ENCODE measurements at regions not wholly inside any gene's neighbourhood (a gene's known extent, or its start where the extent isn't known, plus 50 kb on each side); places are given as distances from the start of the nearest gene placed in this dataset.

DNA sequence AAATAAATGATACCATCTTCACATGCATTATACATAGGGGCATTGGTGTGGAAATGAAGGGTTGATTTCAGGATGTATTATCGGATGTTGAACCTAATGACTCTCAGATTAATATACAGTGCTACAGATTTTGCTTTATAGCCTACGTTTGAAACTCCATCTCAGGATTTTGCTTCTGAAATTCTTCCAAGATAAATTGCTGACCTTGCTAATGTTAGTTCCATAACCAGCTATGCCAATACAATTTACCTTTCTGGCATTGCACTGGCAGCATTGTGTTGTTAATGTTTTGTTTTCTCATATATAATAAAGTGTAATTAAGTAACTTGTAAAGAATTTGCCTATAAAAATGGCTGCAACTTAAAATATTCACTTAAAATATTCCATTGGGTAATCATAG is 350.1 kb downstream of the CHRM3 start:
- CTCF ChIA-PET: no interaction called here

DNA sequence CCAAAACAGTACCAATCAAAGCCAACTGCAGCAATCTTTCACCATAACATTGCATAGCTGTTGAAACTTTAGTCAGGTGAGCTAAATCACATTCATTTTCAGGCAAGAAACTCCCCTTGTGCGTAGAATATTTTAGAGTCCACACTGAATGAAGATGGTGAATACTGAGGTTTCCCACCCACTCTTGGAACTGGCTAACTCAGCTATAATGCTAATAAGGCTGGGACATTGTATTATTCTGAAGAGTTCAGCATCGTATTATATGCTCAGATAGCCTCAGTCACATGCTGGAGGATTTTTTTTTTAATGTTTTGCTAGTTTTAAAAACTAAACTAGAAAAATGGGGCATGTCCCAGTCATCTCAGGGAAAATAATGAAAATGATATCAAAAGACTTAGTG is 352.3 kb upstream of the FMN2 start:
- DNase-seq (no peak), ATAC-seq (ENCODE audit: low read depth) (no peak)
- no peak overlapping the region for H3K4me3 Mint-ChIP-seq
- no peaks in the 10 kb centered on the region for H3K4me1 Mint-ChIP-seq
- H3K27me3 Mint-ChIP-seq: no peaks in the 10 kb centered on the region
- CTCF ChIA-PET: no interaction called here
- H3K27ac Mint-ChIP-seq: no peak overlapping the region
- intact Hi-C loops (cut with micrococcal nuclease): no loop called here
- H3K36me3 Mint-ChIP-seq (ENCODE audit: low read depth): no peaks in the 10 kb centered on the region
- POLR2A ChIA-PET: no interaction called here
- peaks cover 2% of the 10 kb centered on the region for H3K9me3 Mint-ChIP-seq
- TF ChIP-seq, protein P1, sequence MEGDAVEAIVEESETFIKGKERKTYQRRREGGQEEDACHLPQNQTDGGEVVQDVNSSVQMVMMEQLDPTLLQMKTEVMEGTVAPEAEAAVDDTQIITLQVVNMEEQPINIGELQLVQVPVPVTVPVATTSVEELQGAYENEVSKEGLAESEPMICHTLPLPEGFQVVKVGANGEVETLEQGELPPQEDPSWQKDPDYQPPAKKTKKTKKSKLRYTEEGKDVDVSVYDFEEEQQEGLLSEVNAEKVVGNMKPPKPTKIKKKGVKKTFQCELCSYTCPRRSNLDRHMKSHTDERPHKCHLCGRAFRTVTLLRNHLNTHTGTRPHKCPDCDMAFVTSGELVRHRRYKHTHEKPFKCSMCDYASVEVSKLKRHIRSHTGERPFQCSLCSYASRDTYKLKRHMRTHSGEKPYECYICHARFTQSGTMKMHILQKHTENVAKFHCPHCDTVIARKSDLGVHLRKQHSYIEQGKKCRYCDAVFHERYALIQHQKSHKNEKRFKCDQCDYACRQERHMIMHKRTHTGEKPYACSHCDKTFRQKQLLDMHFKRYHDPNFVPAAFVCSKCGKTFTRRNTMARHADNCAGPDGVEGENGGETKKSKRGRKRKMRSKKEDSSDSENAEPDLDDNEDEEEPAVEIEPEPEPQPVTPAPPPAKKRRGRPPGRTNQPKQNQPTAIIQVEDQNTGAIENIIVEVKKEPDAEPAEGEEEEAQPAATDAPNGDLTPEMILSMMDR (IDR thresholded peaks at IDR 0.05): no peak

More for the DNA sequence above, 350.1 kb downstream of the CHRM3 start:
- ATAC-seq (ENCODE audit: low read depth): no peak
- intact Hi-C loops (cut with micrococcal nuclease): no loop called here
- Mint-ChIP-seq H3K4me1 (no peaks in the 10 kb centered on the region), H3K9me3 (peaks cover 5% of the 10 kb centered on the region), H3K4me3 (no peak overlapping the region), H3K27me3 (no peaks in the 10 kb centered on the region), H3K36me3 (ENCODE audit: low read depth) (no peaks in the 10 kb centered on the region), H3K27ac (no peak overlapping the region)
- POLR2A ChIA-PET: no interaction called here
- TF ChIP-seq, protein P1 (IDR thresholded peaks at IDR 0.05): no peak
- no peak for DNase-seq

DNA sequence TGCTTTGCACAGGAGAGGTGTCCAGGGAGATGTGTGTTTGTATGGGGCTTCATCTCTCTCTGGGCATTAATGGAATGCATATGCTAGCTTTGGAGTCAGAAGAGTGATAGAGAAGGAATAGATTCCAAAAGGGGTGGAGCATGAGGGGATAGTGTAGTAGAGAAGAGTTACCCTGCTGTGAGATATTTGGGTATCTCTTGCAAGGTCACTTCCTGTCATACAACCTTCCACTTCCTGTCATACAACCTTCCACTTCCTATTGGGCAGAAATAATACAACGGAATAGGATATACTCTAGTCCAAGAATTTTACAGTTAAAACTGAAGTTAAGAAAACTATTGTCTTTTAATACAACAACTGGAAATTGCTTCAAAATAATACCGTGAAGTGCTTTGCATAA is 351.8 kb upstream of the FMN2 start:
- DNase-seq: no peak
- Mint-ChIP-seq H3K9me3 (peaks cover 2% of the 10 kb centered on the region), H3K4me1 (no peaks in the 10 kb centered on the region), H3K36me3 (ENCODE audit: low read depth) (no peaks in the 10 kb centered on the region), H3K27ac (no peak overlapping the region), H3K27me3 (no peaks in the 10 kb centered on the region), H3K4me3 (no peak overlapping the region)
- ATAC-seq (ENCODE audit: low read depth): no peak
- ChIA-PET CTCF (no interaction called here), POLR2A (no interaction called here)
- TF ChIP-seq, protein P1 (IDR thresholded peaks at IDR 0.05): no peak
- intact Hi-C loops (cut with micrococcal nuclease): no loop called here

DNA sequence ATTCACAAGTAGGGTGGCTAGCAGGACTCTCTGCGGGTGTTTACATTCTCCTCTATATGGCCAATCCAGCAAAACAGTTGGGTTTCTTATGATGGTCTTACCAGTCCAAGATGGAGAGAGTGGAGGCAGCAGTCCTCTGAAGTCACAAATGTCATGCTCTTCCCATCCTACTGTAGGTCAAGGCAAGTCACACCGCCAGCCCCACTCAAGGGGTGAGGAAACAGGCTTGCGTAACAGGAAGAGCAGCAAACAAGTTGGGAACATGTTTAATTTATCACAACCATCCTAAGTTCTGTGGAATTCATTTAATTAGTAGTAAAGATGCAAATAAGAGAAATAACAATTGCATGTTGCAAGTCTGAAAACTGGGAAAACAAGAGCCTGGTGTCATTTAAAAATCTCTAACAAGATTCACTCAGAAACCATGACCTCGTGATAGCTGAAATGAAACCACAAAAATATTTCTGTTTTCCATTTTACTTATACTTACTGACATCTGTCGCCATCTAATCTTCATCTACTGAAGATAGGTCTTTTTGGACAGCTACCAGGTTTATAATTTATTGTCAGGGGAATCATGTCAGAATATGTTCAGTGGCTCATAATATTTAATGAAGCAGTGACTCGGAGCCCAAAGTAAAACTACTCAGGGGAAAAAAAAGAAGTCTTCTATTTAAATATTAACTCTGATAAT is 349.1 kb upstream of the FMN2 start:
- POLR2A ChIA-PET: no interaction called here
- Mint-ChIP-seq H3K4me1 (no peaks in the 10 kb centered on the region), H3K36me3 (ENCODE audit: low read depth) (no peaks in the 10 kb centered on the region), H3K27ac (no peak overlapping the region), H3K9me3 (peaks cover 2% of the 10 kb centered on the region), H3K4me3 (no peak overlapping the region), H3K27me3 (no peaks in the 10 kb centered on the region)
- CTCF ChIA-PET: no interaction called here
- ATAC-seq (ENCODE audit: low read depth) (no peak), DNase-seq (no peak)
- intact Hi-C loops (cut with micrococcal nuclease): no loop called here
- TF ChIP-seq, protein P1 (IDR thresholded peaks at IDR 0.05): no peak

DNA sequence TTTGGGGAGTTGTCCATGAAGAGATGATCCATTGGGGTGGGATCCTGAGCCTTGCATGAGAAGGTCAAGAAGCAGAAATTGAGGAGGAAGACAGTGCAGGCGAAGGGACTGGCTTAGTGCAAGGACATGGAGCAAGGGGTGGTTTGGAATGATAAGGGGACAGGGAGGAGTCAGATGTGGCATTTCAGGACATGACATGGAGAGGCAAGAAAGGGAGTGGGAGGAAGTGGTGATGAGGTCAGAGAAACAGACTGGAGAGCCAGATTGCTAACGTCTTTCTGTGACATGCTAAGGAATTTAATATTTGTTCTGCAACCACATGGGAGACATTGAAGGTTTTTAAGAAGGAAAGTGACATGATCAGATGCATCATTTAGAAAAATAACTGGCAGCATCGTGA is 346.8 kb upstream of the FMN2 start:
- Mint-ChIP-seq H3K4me1 (no peaks in the 10 kb centered on the region), H3K9me3 (peaks cover 2% of the 10 kb centered on the region), H3K27ac (no peak overlapping the region), H3K4me3 (no peak overlapping the region), H3K36me3 (ENCODE audit: low read depth) (no peaks in the 10 kb centered on the region), H3K27me3 (no peaks in the 10 kb centered on the region)
- ChIA-PET CTCF (no interaction called here), POLR2A (no interaction called here)
- TF ChIP-seq, protein P1 (IDR thresholded peaks at IDR 0.05): no peak
- no peak for ATAC-seq (ENCODE audit: low read depth)
- no peak for DNase-seq
- intact Hi-C loops (cut with micrococcal nuclease): no loop called here

All from activated B cell treated with CpG ODN at 0.5 μM for 24 hours (primary cell).